ENCODE measurements at regions not wholly inside any gene's neighbourhood (a gene's known extent, or its start where the extent isn't known, plus 50 kb on each side); places are given as distances from the start of the nearest gene placed in this dataset.

DNA sequence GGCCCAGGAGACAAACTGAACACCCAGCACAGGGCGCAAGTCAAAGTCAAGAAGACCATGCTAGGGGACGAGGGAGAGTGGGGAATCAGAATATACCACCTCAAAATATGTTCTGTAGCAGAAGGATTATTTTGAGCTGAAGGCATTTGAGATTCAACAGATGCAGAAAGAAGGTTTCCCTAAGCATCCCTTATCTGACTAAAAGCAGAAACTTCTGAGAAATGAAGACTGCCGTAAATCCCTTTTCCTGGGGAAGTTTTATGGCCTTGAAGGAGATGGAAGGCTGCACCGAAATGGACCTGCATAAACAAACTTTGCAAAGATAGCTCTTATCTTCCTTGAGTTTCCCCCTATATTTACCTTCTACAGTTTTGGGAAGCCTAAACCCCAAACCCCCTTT lies 72.8 kb downstream of the PTTG1 start:
- TF ChIP-seq, protein P1, sequence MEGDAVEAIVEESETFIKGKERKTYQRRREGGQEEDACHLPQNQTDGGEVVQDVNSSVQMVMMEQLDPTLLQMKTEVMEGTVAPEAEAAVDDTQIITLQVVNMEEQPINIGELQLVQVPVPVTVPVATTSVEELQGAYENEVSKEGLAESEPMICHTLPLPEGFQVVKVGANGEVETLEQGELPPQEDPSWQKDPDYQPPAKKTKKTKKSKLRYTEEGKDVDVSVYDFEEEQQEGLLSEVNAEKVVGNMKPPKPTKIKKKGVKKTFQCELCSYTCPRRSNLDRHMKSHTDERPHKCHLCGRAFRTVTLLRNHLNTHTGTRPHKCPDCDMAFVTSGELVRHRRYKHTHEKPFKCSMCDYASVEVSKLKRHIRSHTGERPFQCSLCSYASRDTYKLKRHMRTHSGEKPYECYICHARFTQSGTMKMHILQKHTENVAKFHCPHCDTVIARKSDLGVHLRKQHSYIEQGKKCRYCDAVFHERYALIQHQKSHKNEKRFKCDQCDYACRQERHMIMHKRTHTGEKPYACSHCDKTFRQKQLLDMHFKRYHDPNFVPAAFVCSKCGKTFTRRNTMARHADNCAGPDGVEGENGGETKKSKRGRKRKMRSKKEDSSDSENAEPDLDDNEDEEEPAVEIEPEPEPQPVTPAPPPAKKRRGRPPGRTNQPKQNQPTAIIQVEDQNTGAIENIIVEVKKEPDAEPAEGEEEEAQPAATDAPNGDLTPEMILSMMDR (conservative IDR thresholded peaks at IDR 0.05) = no peak
- H3K27ac ChIP-seq (ENCODE audit: insufficient read length, low read depth, low read length) = no peak overlapping the region
- no CpG with 5 or more reads among the region's 4 CpGs for WGBS (ENCODE audit: extremely low coverage, insufficient read length, low lambda C conversion rate)

More for the DNA sequence above, 72.8 kb downstream of the PTTG1 start:
- Histone ChIP-seq H3K18ac (ENCODE audit: insufficient read length, low read depth, low read length) (no peak overlapping the region), H4K5ac (ENCODE audit: insufficient read length, low read depth, low read length) (no peak overlapping the region), H4K20me1 (ENCODE audit: control insufficient read depth, insufficient read depth, insufficient read length) (peaks cover 2% of the 10 kb centered on the region), H2AFZ (ENCODE audit: low read length) (no peak overlapping the region), H2BK120ac (ENCODE audit: low read depth, low read length, poor library complexity, severe bottlenecking) (no peak overlapping the region), H3K4me1 (ENCODE audit: insufficient read depth, low read length) (no peaks in the 10 kb centered on the region), H2BK15ac (ENCODE audit: low read depth, low read length) (no peak overlapping the region), H2AK5ac (ENCODE audit: insufficient read length, low read length) (no peak overlapping the region), H2BK5ac (ENCODE audit: insufficient read length, low read length) (no peak overlapping the region), H3K27me3 (ENCODE audit: insufficient read depth, low read length) (no peaks in the 10 kb centered on the region), H2BK20ac (ENCODE audit: low read depth, low read length, poor library complexity, severe bottlenecking) (no peak overlapping the region), H3K56ac (ENCODE audit: insufficient read length, low read depth, low read length) (no peak overlapping the region), H3K4ac (ENCODE audit: low read depth, low read length) (no peak overlapping the region), H4K8ac (replicated peaks; ENCODE audit: insufficient read length, low read depth, low read length) (no peak overlapping the region), H3K23me2 (ENCODE audit: insufficient read length, low read depth, low read length, poor library complexity, severe bottlenecking) (no peaks in the 10 kb centered on the region), H3K4me2 (ENCODE audit: insufficient read depth, insufficient read length, low read length) (no peak overlapping the region), H3K9me3 (ENCODE audit: control insufficient read depth, low read depth, low read length) (no peaks in the 10 kb centered on the region), H3K14ac (ENCODE audit: insufficient read depth, low read length) (no peak overlapping the region), H3K79me1 (ENCODE audit: insufficient read depth, low read depth, low read length, poor library complexity, severe bottlenecking) (no peaks in the 10 kb centered on the region), H3K9ac (ENCODE audit: extremely low read depth, insufficient read length, low read length) (no peak overlapping the region), H3T11ph (ENCODE audit: low read length) (no peak overlapping the region), H3K79me2 (ENCODE audit: insufficient read depth, low read length) (no peaks in the 10 kb centered on the region), H2BK12ac (ENCODE audit: insufficient read length, low read depth, low read length) (no peak overlapping the region), H4K91ac (ENCODE audit: insufficient read length, low read depth, low read length) (no peak overlapping the region), H3K23ac (ENCODE audit: insufficient read length, low read depth, low read length) (no peak overlapping the region)
- Mint-ChIP-seq H3K27ac (no peak overlapping the region), H3K27me3 (ENCODE audit: low read depth) (peaks cover 2% of the 10 kb centered on the region), H3K4me3 (no peak overlapping the region), H3K9me3 (no peaks in the 10 kb centered on the region), H3K4me1 (no peaks in the 10 kb centered on the region), H3K36me3 (ENCODE audit: insufficient read depth in 1 of 3, low read depth in 3 of 3) (no peaks in the 10 kb centered on the region)
- DNase-seq = no peak
